ENCODE measurements at regions not wholly inside any gene's neighbourhood (a gene's known extent, or its start where the extent isn't known, plus 50 kb on each side); places are given as distances from the start of the nearest gene placed in this dataset.

GRCh38 chr1:172874950-172875349 lies 175.8 kb downstream of the TNFSF18 start:
- Histone ChIP-seq H3K9me3 (ENCODE audit: insufficient read depth, low read depth, low read length) (no peaks in the 10 kb centered on the region; the same call in 1 of the 2 replicates), H3K27ac (ENCODE audit: low read depth, low read length) (no peak overlapping the region), H3K4me1 (ENCODE audit: insufficient read depth, low read length) (no peaks in the 10 kb centered on the region), H3K9ac (ENCODE audit: low read depth, low read length) (no peak overlapping the region), H3K4me3 (ENCODE audit: low read length) (no peak overlapping the region), H3K36me3 (ENCODE audit: insufficient read depth, low read length) (no peaks in the 10 kb centered on the region), H3K27me3 (ENCODE audit: insufficient read depth, low read length) (no peaks in the 10 kb centered on the region)
- 60% methylated on average over 1 of the region's 1 CpG for WGBS

- Histone ChIP-seq H3K9me3 (ENCODE audit: insufficient read depth, low read depth, low read length) (no peaks in the 10 kb centered on the region; the same call in 1 of the 2 replicates), H3K4me1 (ENCODE audit: insufficient read depth, low read length) (no peaks in the 10 kb centered on the region), H3K4me3 (ENCODE audit: low read length) (no peak overlapping the region), H3K9ac (ENCODE audit: low read depth, low read length) (no peak overlapping the region), H3K27ac (ENCODE audit: low read depth, low read length) (no peak overlapping the region), H3K36me3 (ENCODE audit: insufficient read depth, low read length) (no peaks in the 10 kb centered on the region), H3K27me3 (ENCODE audit: insufficient read depth, low read length) (no peaks in the 10 kb centered on the region)
Measured at GRCh38 chr1:172875892-172876291, 174.8 kb downstream of the TNFSF18 start.

- Histone ChIP-seq H3K9ac (ENCODE audit: low read depth, low read length) (no peak overlapping the region), H3K4me3 (ENCODE audit: low read length) (no peak overlapping the region), H3K9me3 (ENCODE audit: insufficient read depth, low read depth, low read length) (no peaks in the 10 kb centered on the region; the same call in 1 of the 2 replicates), H3K27ac (ENCODE audit: low read depth, low read length) (no peak overlapping the region), H3K27me3 (ENCODE audit: insufficient read depth, low read length) (no peaks in the 10 kb centered on the region), H3K4me1 (ENCODE audit: insufficient read depth, low read length) (no peaks in the 10 kb centered on the region), H3K36me3 (ENCODE audit: insufficient read depth, low read length) (no peaks in the 10 kb centered on the region)
Measured at GRCh38 chr1:172882385-172882784, 168.4 kb downstream of the TNFSF18 start.

GRCh38 chr1:172882791-172883386 lies 167.9 kb downstream of the TNFSF18 start:
- H3K36me3 ChIP-seq (ENCODE audit: insufficient read depth, low read length): no peaks in the 10 kb centered on the region
- no peak overlapping the region for H3K4me3 ChIP-seq (ENCODE audit: low read length)
- H3K27me3 ChIP-seq (ENCODE audit: insufficient read depth, low read length): no peaks in the 10 kb centered on the region
- H3K9me3 ChIP-seq (ENCODE audit: insufficient read depth, low read depth, low read length): no peaks in the 10 kb centered on the region; the same call in 1 of the 2 replicates
- H3K9ac ChIP-seq (ENCODE audit: low read depth, low read length): no peak overlapping the region
- WGBS: 96% methylated on average over 6 of the region's 6 CpGs
- H3K4me1 ChIP-seq (ENCODE audit: insufficient read depth, low read length): no peaks in the 10 kb centered on the region
- no peak overlapping the region for H3K27ac ChIP-seq (ENCODE audit: low read depth, low read length)

GRCh38 chr1:172883387-172883791 lies 167.4 kb downstream of the TNFSF18 start:
- Histone ChIP-seq H3K27ac (ENCODE audit: low read depth, low read length) (no peak overlapping the region), H3K4me1 (ENCODE audit: insufficient read depth, low read length) (no peaks in the 10 kb centered on the region), H3K9me3 (ENCODE audit: insufficient read depth, low read depth, low read length) (no peaks in the 10 kb centered on the region; the same call in 1 of the 2 replicates), H3K36me3 (ENCODE audit: insufficient read depth, low read length) (no peaks in the 10 kb centered on the region), H3K27me3 (ENCODE audit: insufficient read depth, low read length) (no peaks in the 10 kb centered on the region), H3K9ac (ENCODE audit: low read depth, low read length) (no peak overlapping the region), H3K4me3 (ENCODE audit: low read length) (no peak overlapping the region)
- WGBS: 90% methylated on average over 3 of the region's 3 CpGs

GRCh38 chr1:172883844-172884243 lies 166.9 kb downstream of the TNFSF18 start:
- H3K4me3 ChIP-seq (ENCODE audit: low read length): no peak overlapping the region
- no peak overlapping the region for H3K9ac ChIP-seq (ENCODE audit: low read depth, low read length)
- H3K4me1 ChIP-seq (ENCODE audit: insufficient read depth, low read length): no peaks in the 10 kb centered on the region
- WGBS: 57% methylated on average over 1 of the region's 1 CpG
- no peaks in the 10 kb centered on the region; the same call in 1 of the 2 replicates for H3K9me3 ChIP-seq (ENCODE audit: insufficient read depth, low read depth, low read length)
- H3K27me3 ChIP-seq (ENCODE audit: insufficient read depth, low read length): no peaks in the 10 kb centered on the region
- H3K27ac ChIP-seq (ENCODE audit: low read depth, low read length): no peak overlapping the region
- no peaks in the 10 kb centered on the region for H3K36me3 ChIP-seq (ENCODE audit: insufficient read depth, low read length)

GRCh38 chr1:172885411-172885810 lies 165.3 kb downstream of the TNFSF18 start:
- Histone ChIP-seq H3K27me3 (ENCODE audit: insufficient read depth, low read length) (no peaks in the 10 kb centered on the region), H3K9me3 (ENCODE audit: insufficient read depth, low read depth, low read length) (no peaks in the 10 kb centered on the region), H3K27ac (ENCODE audit: low read depth, low read length) (no peak overlapping the region), H3K36me3 (ENCODE audit: insufficient read depth, low read length) (no peaks in the 10 kb centered on the region), H3K4me3 (ENCODE audit: low read length) (no peak overlapping the region), H3K4me1 (ENCODE audit: insufficient read depth, low read length) (no peaks in the 10 kb centered on the region), H3K9ac (ENCODE audit: low read depth, low read length) (no peak overlapping the region)

GRCh38 chr1:172885971-172886370 lies 164.8 kb downstream of the TNFSF18 start:
- no peak overlapping the region for H3K9ac ChIP-seq (ENCODE audit: low read depth, low read length)
- no peaks in the 10 kb centered on the region for H3K4me1 ChIP-seq (ENCODE audit: insufficient read depth, low read length)
- 74% methylated on average over 1 of the region's 1 CpG for WGBS
- no peaks in the 10 kb centered on the region for H3K36me3 ChIP-seq (ENCODE audit: insufficient read depth, low read length)
- no peak overlapping the region for H3K27ac ChIP-seq (ENCODE audit: low read depth, low read length)
- no peaks in the 10 kb centered on the region for H3K27me3 ChIP-seq (ENCODE audit: insufficient read depth, low read length)
- H3K4me3 ChIP-seq (ENCODE audit: low read length): no peak overlapping the region
- H3K9me3 ChIP-seq (ENCODE audit: insufficient read depth, low read depth, low read length): no peaks in the 10 kb centered on the region

GRCh38 chr1:172887162-172887561 lies 163.6 kb downstream of the TNFSF18 start:
- no peak overlapping the region for H3K9ac ChIP-seq (ENCODE audit: low read depth, low read length)
- no peak overlapping the region for H3K27ac ChIP-seq (ENCODE audit: low read depth, low read length)
- no peaks in the 10 kb centered on the region for H3K36me3 ChIP-seq (ENCODE audit: insufficient read depth, low read length)
- H3K4me1 ChIP-seq (ENCODE audit: insufficient read depth, low read length): no peaks in the 10 kb centered on the region
- no peaks in the 10 kb centered on the region for H3K9me3 ChIP-seq (ENCODE audit: insufficient read depth, low read depth, low read length)
- H3K27me3 ChIP-seq (ENCODE audit: insufficient read depth, low read length): no peaks in the 10 kb centered on the region
- no peak overlapping the region for H3K4me3 ChIP-seq (ENCODE audit: low read length)
- WGBS: 96% methylated on average over 1 of the region's 1 CpG

- no peaks in the 10 kb centered on the region for H3K36me3 ChIP-seq (ENCODE audit: insufficient read depth, low read length)
- no peak overlapping the region for H3K4me3 ChIP-seq (ENCODE audit: low read length)
- 93% methylated on average over 1 of the region's 1 CpG for WGBS
- H3K27me3 ChIP-seq (ENCODE audit: insufficient read depth, low read length): no peaks in the 10 kb centered on the region
- no peaks in the 10 kb centered on the region for H3K9me3 ChIP-seq (ENCODE audit: insufficient read depth, low read depth, low read length)
- H3K4me1 ChIP-seq (ENCODE audit: insufficient read depth, low read length): 0 out of 2 replicates have a peak, but pooled peaks cover 2% of the 10 kb centered on the region
- no peak overlapping the region for H3K9ac ChIP-seq (ENCODE audit: low read depth, low read length)
- no peak overlapping the region for H3K27ac ChIP-seq (ENCODE audit: low read depth, low read length)
Measured at GRCh38 chr1:172893146-172893841, 157.4 kb downstream of the TNFSF18 start.

- H3K4me1 ChIP-seq (ENCODE audit: insufficient read depth, low read length): 0 out of 2 replicates have a peak, but pooled peaks cover 2% of the 10 kb centered on the region
- no peak overlapping the region for H3K4me3 ChIP-seq (ENCODE audit: low read length)
- no peaks in the 10 kb centered on the region for H3K36me3 ChIP-seq (ENCODE audit: insufficient read depth, low read length)
- H3K27ac ChIP-seq (ENCODE audit: low read depth, low read length): no peak overlapping the region
- H3K9ac ChIP-seq (ENCODE audit: low read depth, low read length): no peak overlapping the region
- no peaks in the 10 kb centered on the region for H3K9me3 ChIP-seq (ENCODE audit: insufficient read depth, low read depth, low read length)
- 98% methylated on average over 5 of the region's 8 CpGs for WGBS
- H3K27me3 ChIP-seq (ENCODE audit: insufficient read depth, low read length): no peaks in the 10 kb centered on the region
Measured at GRCh38 chr1:172894349-172895049, 156.2 kb downstream of the TNFSF18 start.
